MM.1S (cell line): ENCODE measurements at regions not wholly inside any gene's neighbourhood (a gene's known extent, or its start where the extent isn't known, plus 50 kb on each side); places are given as distances from the start of the nearest gene placed in this dataset.

ENCODE experiments used
- DNase-seq: peaks from one replicate; pipeline ENCODE4 v3.0.0-alpha.2; 2015
- H2AFZ ChIP-seq: fragments of 300-600 bp; sonication (generic); 2 replicates; pipeline ENCODE4 v1.6.0; 2016; ENCODE audit warnings: antibody characterized with exemption, low read length
- H3F3A ChIP-seq: fragments of 300-600 bp; sonication (generic); 2 replicates; pipeline ENCODE4 v1.6.1; 2016; ENCODE audit warnings: mild to moderate bottlenecking, antibody characterized with exemption, low read length, moderate library complexity, mixed read lengths; ENCODE audit not compliant: insufficient read depth
- H3K27ac ChIP-seq: fragments of 300-600 bp; sonication (generic); 2 replicates; pipeline ENCODE4 v1.5.1; 2016; ENCODE audit warnings: mild to moderate bottlenecking, low read length
- H3K27me3 ChIP-seq: fragments of 300-600 bp; sonication (generic); replicated peaks from 2 replicates; pipeline ENCODE4 v1.6.0; 2016; ENCODE audit warnings: low read length; ENCODE audit not compliant: insufficient read depth
- H3K36me3 ChIP-seq: fragments of 300-600 bp; sonication (generic); replicated peaks from 2 replicates; pipeline ENCODE4 v1.6.1; 2016; ENCODE audit warnings: mild to moderate bottlenecking, low read length, mixed read lengths; ENCODE audit not compliant: insufficient read depth
- H3K4me1 ChIP-seq: fragments of 300-600 bp; sonication (generic); 2 replicates; pipeline ENCODE4 v1.6.1; 2016; ENCODE audit warnings: low read length, mixed read lengths
- H3K4me2 ChIP-seq: fragments of 300-600 bp; sonication (generic); 2 replicates; pipeline ENCODE4 v1.6.0; 2016; ENCODE audit warnings: low read depth, low read length
- H3K4me3 ChIP-seq: fragments of 300-600 bp; sonication (generic); 2 replicates; pipeline ENCODE4 v1.5.1; 2016; ENCODE audit warnings: low read length, mixed read lengths
- H3K79me2 ChIP-seq: fragments of 300-600 bp; sonication (generic); 2 replicates; pipeline ENCODE4 v1.6.1; 2016; ENCODE audit warnings: mixed run types, low read length, mixed read lengths
- H3K9ac ChIP-seq: fragments of 300-600 bp; sonication (generic); 2 replicates; pipeline ENCODE4 v1.6.1; 2016; ENCODE audit warnings: low read length, mixed read lengths
- H3K9me2 ChIP-seq: fragments of 300-600 bp; sonication (generic); replicated peaks from 2 replicates; pipeline ENCODE4 v1.6.1; 2016; ENCODE audit warnings: mild to moderate bottlenecking, low read length, mixed read lengths; ENCODE audit not compliant: insufficient read depth
- H3K9me3 ChIP-seq: fragments of 300-600 bp; sonication (generic); replicated peaks from 2 replicates; pipeline ENCODE4 v1.6.1; 2016; ENCODE audit warnings: mild to moderate bottlenecking, low read length, mixed read lengths; ENCODE audit not compliant: insufficient read depth
- H4K20me1 ChIP-seq: fragments of 300-600 bp; sonication (generic); 2 replicates; pipeline ENCODE4 v1.6.1; 2016; ENCODE audit warnings: mild to moderate bottlenecking, low read length, moderate library complexity, mixed read lengths; ENCODE audit not compliant: insufficient read depth
- EZH2 ChIP-seq: fragments of 300-600 bp; sonication (generic); optimal IDR thresholded peaks from 2 replicates; pipeline ENCODE3; 2017; ENCODE audit warnings: low read depth, mild to moderate bottlenecking, antibody characterized with exemption, low read length, mixed read lengths
- EZH2phosphoT487 ChIP-seq: fragments of 300-600 bp; sonication (generic); IDR thresholded peaks from 2 replicates; pipeline ENCODE4 v1.6.1; 2018; ENCODE audit warnings: antibody characterized with exemption, low read length
- TF ChIP-seq, protein P1 (sequence below): fragments of 300-600 bp; sonication (generic); IDR thresholded peaks from 2 replicates; pipeline ENCODE4 v1.5.1; 2016; ENCODE audit warnings: antibody characterized with exemption, low read length, mixed read lengths

DNA sequence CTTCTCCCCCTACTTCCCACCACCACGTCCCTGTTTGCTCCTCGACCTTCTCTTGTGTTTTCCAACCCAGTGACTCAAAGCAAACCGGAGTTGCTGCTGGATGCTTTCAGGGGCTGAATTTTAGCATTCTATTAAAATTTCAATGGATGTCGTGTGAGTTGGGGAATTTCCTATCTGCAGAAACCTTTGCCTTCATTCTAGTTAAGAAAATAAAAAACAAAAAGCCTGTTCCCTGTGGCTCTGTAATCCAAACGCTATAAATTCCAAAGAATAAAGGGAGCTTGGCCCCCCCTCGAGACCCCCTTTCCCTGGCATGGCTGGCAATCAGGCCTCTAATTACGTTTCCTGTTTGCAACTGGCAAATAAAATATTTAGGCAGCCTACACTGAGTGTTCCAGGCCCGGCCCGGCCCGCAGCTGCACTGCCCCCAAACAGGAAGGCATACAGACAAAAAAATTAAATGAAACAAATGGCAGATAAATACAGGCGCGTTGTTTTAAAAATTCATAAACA lies 139.4 kb upstream of the PPP1R26 start:
- Histone ChIP-seq H3K4me3 (no peak overlapping the region), H3F3A (no peaks in the 10 kb centered on the region), H4K20me1 (no peaks in the 10 kb centered on the region), H3K9ac (no peak overlapping the region), H3K27ac (no peak overlapping the region), H3K4me2 (no peak overlapping the region), H2AFZ (no peak overlapping the region), H3K36me3 (no peaks in the 10 kb centered on the region), H3K9me3 (no peaks in the 10 kb centered on the region), H3K9me2 (no peaks in the 10 kb centered on the region), H3K79me2 (no peaks in the 10 kb centered on the region), H3K4me1 (no peaks in the 10 kb centered on the region), H3K27me3 (peaks cover 88% of the 10 kb centered on the region)
- TF ChIP-seq EZH2phosphoT487: no peak
- TF ChIP-seq EZH2: no peak
- TF ChIP-seq, protein P1, sequence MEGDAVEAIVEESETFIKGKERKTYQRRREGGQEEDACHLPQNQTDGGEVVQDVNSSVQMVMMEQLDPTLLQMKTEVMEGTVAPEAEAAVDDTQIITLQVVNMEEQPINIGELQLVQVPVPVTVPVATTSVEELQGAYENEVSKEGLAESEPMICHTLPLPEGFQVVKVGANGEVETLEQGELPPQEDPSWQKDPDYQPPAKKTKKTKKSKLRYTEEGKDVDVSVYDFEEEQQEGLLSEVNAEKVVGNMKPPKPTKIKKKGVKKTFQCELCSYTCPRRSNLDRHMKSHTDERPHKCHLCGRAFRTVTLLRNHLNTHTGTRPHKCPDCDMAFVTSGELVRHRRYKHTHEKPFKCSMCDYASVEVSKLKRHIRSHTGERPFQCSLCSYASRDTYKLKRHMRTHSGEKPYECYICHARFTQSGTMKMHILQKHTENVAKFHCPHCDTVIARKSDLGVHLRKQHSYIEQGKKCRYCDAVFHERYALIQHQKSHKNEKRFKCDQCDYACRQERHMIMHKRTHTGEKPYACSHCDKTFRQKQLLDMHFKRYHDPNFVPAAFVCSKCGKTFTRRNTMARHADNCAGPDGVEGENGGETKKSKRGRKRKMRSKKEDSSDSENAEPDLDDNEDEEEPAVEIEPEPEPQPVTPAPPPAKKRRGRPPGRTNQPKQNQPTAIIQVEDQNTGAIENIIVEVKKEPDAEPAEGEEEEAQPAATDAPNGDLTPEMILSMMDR: no peak
- DNase-seq: no peak

GRCh38 chr9:135340726-135341475 lies 138.7 kb upstream of the PPP1R26 start:
- no peaks in the 10 kb centered on the region for H3K4me1 ChIP-seq
- H3K27ac ChIP-seq: no peak overlapping the region
- H3K9me2 ChIP-seq: no peaks in the 10 kb centered on the region
- no peak overlapping the region for H2AFZ ChIP-seq
- no peak for TF ChIP-seq EZH2
- no peak for TF ChIP-seq EZH2phosphoT487
- TF ChIP-seq, protein P1: no peak
- H3K27me3 ChIP-seq: peaks cover 89% of the 10 kb centered on the region
- H3K79me2 ChIP-seq: no peaks in the 10 kb centered on the region
- no peak overlapping the region for H3K9ac ChIP-seq
- no peaks in the 10 kb centered on the region for H3K36me3 ChIP-seq
- no peaks in the 10 kb centered on the region for H3F3A ChIP-seq
- no peaks in the 10 kb centered on the region for H4K20me1 ChIP-seq
- no peaks in the 10 kb centered on the region for H3K9me3 ChIP-seq
- H3K4me2 ChIP-seq: no peak overlapping the region
- no peak for DNase-seq
- H3K4me3 ChIP-seq: no peak overlapping the region

- H3K4me3 ChIP-seq: no peak overlapping the region
- no peak overlapping the region for H3K4me2 ChIP-seq
- no peaks in the 10 kb centered on the region for H3K79me2 ChIP-seq
- DNase-seq: no peak
- H3K27ac ChIP-seq: no peak overlapping the region
- no peaks in the 10 kb centered on the region for H3K9me2 ChIP-seq
- H3K36me3 ChIP-seq: no peaks in the 10 kb centered on the region
- no peaks in the 10 kb centered on the region for H3K4me1 ChIP-seq
- no peak overlapping the region for H3K9ac ChIP-seq
- H4K20me1 ChIP-seq: no peaks in the 10 kb centered on the region
- TF ChIP-seq EZH2 (no peak), EZH2phosphoT487 (no peak)
- TF ChIP-seq, protein P1: no peak
- peaks cover 89% of the 10 kb centered on the region for H3K27me3 ChIP-seq
- no peak overlapping the region for H2AFZ ChIP-seq
- no peaks in the 10 kb centered on the region for H3K9me3 ChIP-seq
- no peaks in the 10 kb centered on the region for H3F3A ChIP-seq
These were observed 137.9 kb upstream of the PPP1R26 start for GRCh38 chr9:135341612-135342169.
